Right ventricle myocardium superior (tissue), 1 donor: ENCODE measurements at regions not wholly inside any gene's neighbourhood (a gene's known extent, or its start where the extent isn't known, plus 50 kb on each side); places are given as distances from the start of the nearest gene placed in this dataset.
"Not testable (repeated sequence)": the region's sequence is repeated elsewhere in the genome, so short reads cannot be mapped to it uniquely, and the experiment has no call there.

ENCODE experiments used
- ATAC-seq: fragments of 200-7000 bp; cut with Tn5 transposase; one replicate; pipeline ENCODE4 v1.9.1; 2020; ENCODE audit warnings: mild to moderate bottlenecking; ENCODE audit not compliant: poor library complexity
- DNase-seq: peaks from one replicate; pipeline ENCODE4 v3.0.0-alpha.2; 2020
- intact Hi-C: fragments of 100-400 bp; cut with DNase I; formaldehyde crosslinking; loops from one replicate; pipeline ENCODE4 v1.11.2; 2022
- donor health status: DM: no; HTN: yes; CAD: no; lungs with severe emphysema.

- intact Hi-C loops, ATAC-seq, DNase-seq: not testable (repeated sequence)
Observed at GRCh38 chrX:36904561-36904960, 103.6 kb upstream of the FAM47C start.

GRCh38 chrX:36908801-36909675 is 99.1 kb upstream of the FAM47C start:
- ATAC-seq (no peak), DNase-seq (no peak)
- intact Hi-C loops, result no loop called here

- intact Hi-C loops, result no loop called here
- ATAC-seq, result no peak
Observed at GRCh38 chrX:36909676-36910030, 98.5 kb upstream of the FAM47C start.

GRCh38 chrX:36913551-36913950 is 94.6 kb upstream of the FAM47C start:
- ATAC-seq (no peak), DNase-seq (no peak)
- intact Hi-C loops, result no loop called here

More at GRCh38 chrX:36909676-36910030, 98.5 kb upstream of the FAM47C start:
- DNase-seq, result no peak

GRCh38 chrX:36916941-36917340 is 91.2 kb upstream of the FAM47C start:
- ATAC-seq (no peak), DNase-seq (no peak)
- intact Hi-C loops, result no loop called here

- intact Hi-C loops, result no loop called here
- ATAC-seq (no peak), DNase-seq (no peak)
Observed at GRCh38 chrX:36927712-36928111, 80.5 kb upstream of the FAM47C start.

- no peak for DNase-seq
- intact Hi-C loops, result no loop called here
- no peak for ATAC-seq
Observed at GRCh38 chrX:36930491-36930890, 77.7 kb upstream of the FAM47C start.

- intact Hi-C loops, result no loop called here
- ATAC-seq (no peak), DNase-seq (no peak)
Observed at GRCh38 chrX:36947214-36947613, 61.0 kb upstream of the FAM47C start.

- intact Hi-C loops, result no loop called here
- no peak for ATAC-seq
- DNase-seq, result no peak
Observed at GRCh38 chrX:36950495-36951253, 57.5 kb upstream of the FAM47C start.

- intact Hi-C loops, result no loop called here
- DNase-seq, result no peak
- no peak for ATAC-seq
Observed at GRCh38 chrX:36957425-36958328, 50.5 kb upstream of the FAM47C start.
